Breast epithelium (tissue), 3 donors: ENCODE measurements at regions not wholly inside any gene's neighbourhood (a gene's known extent, or its start where the extent isn't known, plus 50 kb on each side); places are given as distances from the start of the nearest gene placed in this dataset.

Source experiments
- POLR2A ChIP-seq: fragments of 450-650 bp; IDR thresholded peaks from one replicate; pipeline ENCODE4 v1.6.1; 2016; ENCODE audit warnings: antibody characterized with exemption, mild to moderate bottlenecking, moderate library complexity
- POLR2AphosphoS5 ChIP-seq, 3 donors: sonication (generic); formaldehyde crosslinking; IDR thresholded peaks; one replicate each; pipeline ENCODE4 v1.6.1; 2017; ENCODE audit warnings: antibody characterized with exemption in 3 of 3

DNA sequence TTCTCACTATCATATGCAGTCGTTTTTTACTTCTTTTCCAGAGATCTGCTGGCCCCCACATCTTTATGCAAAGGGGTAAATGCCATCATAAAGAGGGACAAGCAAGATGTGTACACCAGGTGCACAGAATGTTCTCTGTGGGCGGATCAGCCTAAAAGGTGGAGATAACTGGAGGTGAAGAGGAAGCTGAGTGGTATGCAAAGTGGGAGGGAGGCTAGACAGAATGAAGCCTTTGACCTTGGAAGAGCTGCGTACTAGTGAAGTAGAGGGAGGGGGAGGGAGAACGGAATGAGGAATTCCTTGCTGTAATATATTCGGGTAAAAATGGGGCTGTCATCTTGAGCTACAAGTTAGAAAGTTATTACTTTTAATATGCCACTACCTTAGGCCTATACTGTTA is 287.5 kb upstream of the VRK2 start:
- TF ChIP-seq POLR2AphosphoS5 (IDR thresholded peaks at IDR 0.05) (no peak), POLR2A (no peak)
